Calu3 (cell line): ENCODE measurements at regions not wholly inside any gene's neighbourhood (a gene's known extent, or its start where the extent isn't known, plus 50 kb on each side); places are given as distances from the start of the nearest gene placed in this dataset.
"Not testable (repeated sequence)": the region's sequence is repeated elsewhere in the genome, so short reads cannot be mapped to it uniquely, and the experiment has no call there.

Experiments
- BruUV-seq: library from RNA; stranded (reverse); fragments of 400-500 nt; replicated peaks from 2 replicates; lab custom pipeline; 2021; lab: Mats Ljungman, UMichigan
- CTCF ChIA-PET: fragments of 300-600 bp; sonication (Branson Sonifier 250); formaldehyde crosslinking; loops from one replicate; lab custom pipeline; 2022; ENCODE audit warnings: antibody characterized with exemption; lab: Charles Lee
- DNase-seq: peaks from one replicate; pipeline ENCODE4 v3.0.0; 2022
- H3K27ac Mint-ChIP-seq: one replicate; pipeline ENCODE4 v1.8.0; 2022; ENCODE audit warnings: mixed read lengths; ENCODE audit not compliant: unreplicated experiment
- H3K27me3 Mint-ChIP-seq: one replicate; pipeline ENCODE4 v1.8.0; 2022; ENCODE audit warnings: mixed read lengths; ENCODE audit not compliant: unreplicated experiment
- H3K36me3 Mint-ChIP-seq: one replicate; pipeline ENCODE4 v1.8.0; 2022; ENCODE audit warnings: mild to moderate bottlenecking, moderate library complexity, mixed read lengths; ENCODE audit not compliant: insufficient read depth, unreplicated experiment
- H3K4me1 Mint-ChIP-seq: one replicate; pipeline ENCODE4 v1.8.0; 2022; ENCODE audit warnings: mild to moderate bottlenecking, low read depth, mixed read lengths; ENCODE audit not compliant: unreplicated experiment
- H3K4me3 Mint-ChIP-seq: one replicate; pipeline ENCODE4 v1.8.0; 2022; ENCODE audit warnings: mild to moderate bottlenecking, low read depth, moderate library complexity, mixed read lengths; ENCODE audit not compliant: unreplicated experiment
- H3K9me3 Mint-ChIP-seq: one replicate; pipeline ENCODE4 v1.8.0; 2022; ENCODE audit warnings: low read depth, mixed read lengths; ENCODE audit not compliant: unreplicated experiment
- intact Hi-C: fragments of 100-400 bp; cut with micrococcal nuclease; formaldehyde crosslinking; loops from one replicate; pipeline ENCODE4 v1.10.0; 2022; ENCODE audit not compliant: unreplicated experiment
- TF ChIP-seq, protein P1 (sequence below): fragments of 200-600 bp; IDR thresholded peaks from one replicate; pipeline ENCODE4 v1.8.0; 2022; ENCODE audit warnings: antibody characterized with exemption; ENCODE audit not compliant: unreplicated experiment

- no peak overlapping the region for H3K27ac Mint-ChIP-seq
- H3K36me3 Mint-ChIP-seq = no peaks in the 10 kb centered on the region
- H3K27me3 Mint-ChIP-seq = peaks cover 26% of the 10 kb centered on the region
- BruUV-seq = no TSS peak
- intact Hi-C loops = no loop called here
- peaks cover 6% of the 10 kb centered on the region for H3K9me3 Mint-ChIP-seq
- CTCF ChIA-PET = no interaction called here
- TF ChIP-seq, protein P1, sequence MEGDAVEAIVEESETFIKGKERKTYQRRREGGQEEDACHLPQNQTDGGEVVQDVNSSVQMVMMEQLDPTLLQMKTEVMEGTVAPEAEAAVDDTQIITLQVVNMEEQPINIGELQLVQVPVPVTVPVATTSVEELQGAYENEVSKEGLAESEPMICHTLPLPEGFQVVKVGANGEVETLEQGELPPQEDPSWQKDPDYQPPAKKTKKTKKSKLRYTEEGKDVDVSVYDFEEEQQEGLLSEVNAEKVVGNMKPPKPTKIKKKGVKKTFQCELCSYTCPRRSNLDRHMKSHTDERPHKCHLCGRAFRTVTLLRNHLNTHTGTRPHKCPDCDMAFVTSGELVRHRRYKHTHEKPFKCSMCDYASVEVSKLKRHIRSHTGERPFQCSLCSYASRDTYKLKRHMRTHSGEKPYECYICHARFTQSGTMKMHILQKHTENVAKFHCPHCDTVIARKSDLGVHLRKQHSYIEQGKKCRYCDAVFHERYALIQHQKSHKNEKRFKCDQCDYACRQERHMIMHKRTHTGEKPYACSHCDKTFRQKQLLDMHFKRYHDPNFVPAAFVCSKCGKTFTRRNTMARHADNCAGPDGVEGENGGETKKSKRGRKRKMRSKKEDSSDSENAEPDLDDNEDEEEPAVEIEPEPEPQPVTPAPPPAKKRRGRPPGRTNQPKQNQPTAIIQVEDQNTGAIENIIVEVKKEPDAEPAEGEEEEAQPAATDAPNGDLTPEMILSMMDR = no peak
- no peak for DNase-seq
- no peaks in the 10 kb centered on the region for H3K4me1 Mint-ChIP-seq
- H3K4me3 Mint-ChIP-seq = no peak overlapping the region
Observed at GRCh38 chr7:149654588-149654987, 118.8 kb downstream of the ZNF467 start.

- Mint-ChIP-seq H3K27me3 (peaks cover 42% of the 10 kb centered on the region), H3K4me1 (peaks cover 14% of the 10 kb centered on the region)
- CTCF ChIA-PET = interaction anchor here (1.8 kb wide), 1 partner anchor 13 kb away, joined by 7 read pairs; no protein-coding TSS in a partner anchor
- H3K9me3 Mint-ChIP-seq, H3K27ac Mint-ChIP-seq, H3K36me3 Mint-ChIP-seq, BruUV-seq, intact Hi-C loops, H3K4me3 Mint-ChIP-seq, DNase-seq: not testable (repeated sequence)
Observed at GRCh38 chr7:149650190-149650589, 123.2 kb downstream of the ZNF467 start.

DNA sequence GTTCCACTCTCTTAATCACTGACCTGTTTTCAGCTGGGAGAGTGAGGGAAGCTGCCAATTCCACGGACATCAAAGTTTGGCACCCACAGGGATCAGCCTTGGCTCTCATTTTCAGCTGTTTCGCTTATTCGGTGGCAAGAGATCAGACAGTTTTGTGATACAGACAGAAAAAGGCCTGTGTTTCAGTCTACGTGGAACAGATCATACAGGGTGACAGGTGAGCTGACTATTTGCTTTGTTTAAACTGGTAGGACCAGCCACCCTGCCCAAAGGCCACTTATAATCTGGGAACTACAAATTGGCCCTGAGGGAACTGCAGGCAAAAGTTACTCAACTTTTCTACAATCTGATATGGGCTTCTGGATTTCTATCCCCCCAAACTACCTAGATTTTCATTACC lies 128.6 kb downstream of the ZNF467 start:
- CTCF ChIA-PET = interaction anchor here (1.0 kb wide), 1 partner anchor 195 kb away, joined by 3 read pairs; no protein-coding TSS in a partner anchor

GRCh38 chr7:149642589-149642988 lies 130.8 kb downstream of the ZNF467 start:
- H3K36me3 Mint-ChIP-seq = no peaks in the 10 kb centered on the region
- no TSS peak for BruUV-seq
- TF ChIP-seq, protein P1 = no peak

More for the DNA sequence above, 128.6 kb downstream of the ZNF467 start:
- Mint-ChIP-seq H3K27me3 (peaks cover 29% of the 10 kb centered on the region), H3K4me3 (no peak overlapping the region), H3K27ac (no peak overlapping the region), H3K4me1 (peaks cover 14% of the 10 kb centered on the region), H3K36me3 (no peaks in the 10 kb centered on the region), H3K9me3 (no peaks in the 10 kb centered on the region)
- DNase-seq = no peak
- TF ChIP-seq, protein P1 = no peak
- no TSS peak for BruUV-seq
- intact Hi-C loops = no loop called here

GRCh38 chr7:149638566-149639320 lies 134.6 kb downstream of the ZNF467 start:
- Mint-ChIP-seq H3K36me3 (no peaks in the 10 kb centered on the region), H3K4me1 (no peaks in the 10 kb centered on the region), H3K27me3 (no peaks in the 10 kb centered on the region), H3K27ac (no peak overlapping the region), H3K9me3 (no peaks in the 10 kb centered on the region), H3K4me3 (no peak overlapping the region)
- TF ChIP-seq, protein P1 = no peak
- CTCF ChIA-PET = interaction anchor here (1.1 kb wide), 1 partner anchor 24 kb away, joined by 3 read pairs; no protein-coding TSS in a partner anchor
- no TSS peak for BruUV-seq
- intact Hi-C loops = no loop called here
- DNase-seq = no peak

More at GRCh38 chr7:149642589-149642988, 130.8 kb downstream of the ZNF467 start:
- H3K4me3 Mint-ChIP-seq = no peak overlapping the region
- intact Hi-C loops = no loop called here
- CTCF ChIA-PET = no interaction called here
- no peak overlapping the region for H3K27ac Mint-ChIP-seq
- peaks cover 12% of the 10 kb centered on the region for H3K27me3 Mint-ChIP-seq
- DNase-seq = no peak
- no peaks in the 10 kb centered on the region for H3K4me1 Mint-ChIP-seq
- H3K9me3 Mint-ChIP-seq = no peaks in the 10 kb centered on the region
